ENCODE measurements at regions not wholly inside any gene's neighbourhood (a gene's known extent, or its start where the extent isn't known, plus 50 kb on each side); places are given as distances from the start of the nearest gene placed in this dataset.

- no peak for TF ChIP-seq CTCF (IDR thresholded peaks at IDR 0.05)
- Mint-ChIP-seq H3K36me3 (ENCODE audit: low read depth) (no peaks in the 10 kb centered on the region), H3K27me3 (ENCODE audit: insufficient read depth) (no peaks in the 10 kb centered on the region; the same call in 1 of the 2 replicates), H3K9me3 (peaks cover 50% of the 10 kb centered on the region), H3K27ac (no peak overlapping the region), H3K4me3 (no peak overlapping the region), H3K4me1 (ENCODE audit: low read depth) (no peaks in the 10 kb centered on the region)
- DNase-seq, result no peak
Measured at GRCh38 chr20:40470445-40471260, 218.4 kb downstream of the MAFB start.

- no peak overlapping the region for H3K4me3 Mint-ChIP-seq
- TF ChIP-seq CTCF (IDR thresholded peaks at IDR 0.05), result no peak
- no peak for DNase-seq
- peaks cover 52% of the 10 kb centered on the region for H3K9me3 Mint-ChIP-seq
- H3K27me3 Mint-ChIP-seq (ENCODE audit: insufficient read depth), result no peaks in the 10 kb centered on the region; the same call in 1 of the 2 replicates
- no peaks in the 10 kb centered on the region for H3K36me3 Mint-ChIP-seq (ENCODE audit: low read depth)
- H3K27ac Mint-ChIP-seq, result no peak overlapping the region
- H3K4me1 Mint-ChIP-seq (ENCODE audit: low read depth), result no peaks in the 10 kb centered on the region
Measured at GRCh38 chr20:40468759-40469158, 220.3 kb downstream of the MAFB start.

GRCh38 chr20:40467703-40468411 lies 221.2 kb downstream of the MAFB start:
- Mint-ChIP-seq H3K36me3 (ENCODE audit: low read depth) (no peaks in the 10 kb centered on the region), H3K9me3 (peaks cover 50% of the 10 kb centered on the region), H3K4me3 (no peak overlapping the region), H3K4me1 (ENCODE audit: low read depth) (no peaks in the 10 kb centered on the region), H3K27me3 (ENCODE audit: insufficient read depth) (no peaks in the 10 kb centered on the region; the same call in 1 of the 2 replicates), H3K27ac (no peak overlapping the region)
- DNase-seq, result no peak
- no peak for TF ChIP-seq CTCF (IDR thresholded peaks at IDR 0.05)

- Mint-ChIP-seq H3K4me1 (ENCODE audit: low read depth) (no peaks in the 10 kb centered on the region), H3K9me3 (peaks cover 48% of the 10 kb centered on the region), H3K36me3 (ENCODE audit: low read depth) (no peaks in the 10 kb centered on the region), H3K27me3 (ENCODE audit: insufficient read depth) (no peaks in the 10 kb centered on the region; the same call in 1 of the 2 replicates), H3K4me3 (no peak overlapping the region), H3K27ac (no peak overlapping the region)
- no peak for DNase-seq
- no peak for TF ChIP-seq CTCF (IDR thresholded peaks at IDR 0.05)
Measured at GRCh38 chr20:40467067-40467466, 222.0 kb downstream of the MAFB start.

- TF ChIP-seq CTCF (IDR thresholded peaks at IDR 0.05), result no peak
- Mint-ChIP-seq H3K9me3 (peaks cover 64% of the 10 kb centered on the region), H3K27me3 (ENCODE audit: insufficient read depth) (no peaks in the 10 kb centered on the region; the same call in 1 of the 2 replicates), H3K4me1 (ENCODE audit: low read depth) (no peaks in the 10 kb centered on the region), H3K4me3 (no peak overlapping the region), H3K36me3 (ENCODE audit: low read depth) (no peaks in the 10 kb centered on the region), H3K27ac (no peak overlapping the region)
- no peak for DNase-seq
Measured at GRCh38 chr20:40464731-40465208, 224.3 kb downstream of the MAFB start.
